HCT116 (cell line): ENCODE measurements at regions not wholly inside any gene's neighbourhood (a gene's known extent, or its start where the extent isn't known, plus 50 kb on each side); places are given as distances from the start of the nearest gene placed in this dataset.

ENCODE experiments used
- ATAC-seq: fragments of 200-7000 bp; cut with Tn5 transposase; 2 replicates; pipeline ENCODE4 v1.9.1; 2020; ENCODE audit warnings: mild to moderate bottlenecking, moderate library complexity
- BruUV-seq: library from RNA; stranded (reverse); fragments of 400-500 nt; replicated peaks from 2 replicates; lab custom pipeline; 2021; lab: Mats Ljungman, UMichigan
- CTCF ChIA-PET: fragments of 300-600 bp; sonication (Branson Sonifier 250); formaldehyde crosslinking; loops from one replicate; lab custom pipeline; 2021; ENCODE audit warnings: antibody characterized with exemption; lab: Charles Lee
- POLR2A ChIA-PET: fragments of 300-600, 350-600 bp; sonication (Branson Sonifier 250); formaldehyde crosslinking; loops from one replicate; lab custom pipeline; 2021; ENCODE audit warnings: antibody characterized with exemption; lab: Charles Lee
- RAD21 ChIA-PET, 2 experiments: fragments of 300-600 bp; sonication (Branson Sonifier 250); formaldehyde crosslinking; loops; one replicate each; lab custom pipeline; 2023; ENCODE audit warnings: low total read pairs in 2 of 2; ENCODE audit not compliant: uncharacterized antibody in 2 of 2, unreplicated experiment in 2 of 2, low non-redundant PET in 1 of 2; lab: Charles Lee
- DNase-seq: peaks from one replicate; pipeline ENCODE4 v3.0.0-alpha.2; 2010; ENCODE audit warnings: low read depth, low spot score
- H2AFZ ChIP-seq: fragments of 200-600 bp; shearing (Covaris generic), sonication (generic); 2 replicates; pipeline ENCODE4 v1.6.1; 2017; ENCODE audit warnings: low read depth, mixed run types, mixed read lengths, antibody characterized with exemption, low read length; ENCODE audit not compliant: poor library complexity, severe bottlenecking
- H3K27ac ChIP-seq: 2 replicates; pipeline ENCODE4 v1.5.1; 2012; ENCODE audit warnings: low read depth, low read length
- H3K27me3 ChIP-seq: fragments of 200-600 bp; sonication (generic); 2 replicates; pipeline ENCODE4 v1.6.1; 2016; ENCODE audit warnings: mixed run types, low read length, mixed read lengths; ENCODE audit not compliant: insufficient read depth
- H3K36me3 ChIP-seq, 2 experiments: fragments of 200-500 bp in 1 of 2; fragments of 200-600 bp in 1 of 2; sonication (Bioruptor generic) in 1 of 2; sonication (generic) in 1 of 2; 2 replicates each; pipeline versions ENCODE4 v1.5.1 to v1.6.1; 2014 to 2016; ENCODE audit warnings: low read length in 2 of 2, inconsistent platforms in 1 of 2, mixed read lengths in 1 of 2, mixed run types in 1 of 2; ENCODE audit not compliant: insufficient read depth in 2 of 2, control insufficient read depth in 1 of 2
- H3K4me1 ChIP-seq, 2 experiments: fragments of 200-600 bp in 1 of 2; sonication (generic) in 1 of 2; 2 replicates each; pipeline versions ENCODE4 v1.5.1 to v1.6.1; 2012 to 2017; ENCODE audit warnings: low read length in 2 of 2, inconsistent platforms in 1 of 2, mild to moderate bottlenecking in 1 of 2, mixed read lengths in 1 of 2, mixed run types in 1 of 2, moderate library complexity in 1 of 2; ENCODE audit not compliant: insufficient read depth in 2 of 2, control insufficient read depth in 1 of 2
- H3K4me2 ChIP-seq: fragments of 200-600 bp; sonication (generic); 2 replicates; pipeline ENCODE4 v1.6.1; 2017; ENCODE audit warnings: mixed run types, low read length, mixed read lengths
- H3K4me3 ChIP-seq, 2 experiments: fragments of 200-600 bp in 1 of 2; sonication (generic) in 1 of 2; replicated peaks in 1 of 2; 2 replicates each; pipeline ENCODE4 v1.5.1; 2011 to 2016; ENCODE audit warnings: low read length in 2 of 2, control low read depth in 1 of 2, low read depth in 1 of 2, mild to moderate bottlenecking in 1 of 2, mixed read lengths in 1 of 2, mixed run types in 1 of 2
- H3K79me2 ChIP-seq: fragments of 200-600 bp; sonication (generic); 2 replicates; pipeline ENCODE4 v1.6.1; 2017; ENCODE audit warnings: mild to moderate bottlenecking, mixed run types, low read length, moderate library complexity, mixed read lengths; ENCODE audit not compliant: insufficient read depth
- H3K9ac ChIP-seq: fragments of 200-600 bp; sonication (generic); 2 replicates; pipeline ENCODE4 v1.6.1; 2016; ENCODE audit warnings: low read length, mixed read lengths
- H3K9me2 ChIP-seq: fragments of 200-600 bp; sonication (generic), shearing (Covaris generic); 2 replicates; pipeline ENCODE4 v1.6.1; 2017; ENCODE audit warnings: mixed run types, mild to moderate bottlenecking, moderate library complexity; ENCODE audit not compliant: insufficient read depth
- H3K9me3 ChIP-seq, 2 experiments: fragments of 200-500 bp in 1 of 2; fragments of 200-600 bp in 1 of 2; sonication (Bioruptor generic) in 1 of 2; sonication (generic) in 1 of 2; 2 replicates each; pipeline ENCODE4 v1.6.1; 2014 to 2017; ENCODE audit warnings: low read length in 2 of 2, mixed read lengths in 2 of 2, inconsistent platforms in 1 of 2, low read depth in 1 of 2, mild to moderate bottlenecking in 1 of 2, mixed run types in 1 of 2, moderate library complexity in 1 of 2; ENCODE audit not compliant: control insufficient read depth in 1 of 2, insufficient read depth in 1 of 2
- H4K20me1 ChIP-seq: fragments of 200-600 bp; sonication (generic), shearing (Covaris generic); 2 replicates; pipeline ENCODE4 v1.6.1; 2017; ENCODE audit warnings: mixed run types, mild to moderate bottlenecking, moderate library complexity; ENCODE audit not compliant: insufficient read depth
- ATF3 ChIP-seq: IDR thresholded peaks from 2 replicates; pipeline ENCODE4 v1.6.1; 2012
- EGR1 ChIP-seq: IDR thresholded peaks from 2 replicates; pipeline ENCODE4 v1.6.1; 2012; ENCODE audit warnings: low read depth
- ELF1 ChIP-seq: IDR thresholded peaks from 2 replicates; pipeline ENCODE4 v1.6.1; 2012; ENCODE audit warnings: low read depth, borderline replicate concordance
- JUND ChIP-seq: IDR thresholded peaks from 2 replicates; pipeline ENCODE4 v1.6.1; 2012
- MAX ChIP-seq: IDR thresholded peaks from 2 replicates; pipeline ENCODE4 v1.6.1; 2012
- POLR2A ChIP-seq: IDR thresholded peaks from 2 replicates; pipeline ENCODE4 v1.7.0; 2011; ENCODE audit warnings: borderline replicate concordance; ENCODE audit not compliant: insufficient read depth, insufficient read length; ENCODE audit errors: extremely low read depth
- REST ChIP-seq: IDR thresholded peaks from 2 replicates; pipeline ENCODE4 v1.6.1; 2012; ENCODE audit warnings: low read depth
- TCF7L2 ChIP-seq: IDR thresholded peaks from 2 replicates; pipeline ENCODE4 v1.7.0; 2011; ENCODE audit warnings: borderline replicate concordance, inconsistent platforms; ENCODE audit not compliant: insufficient read depth, insufficient read length; ENCODE audit errors: extremely low read depth
- YY1 ChIP-seq: IDR thresholded peaks from 2 replicates; pipeline ENCODE4 v1.6.1; 2011; ENCODE audit warnings: low read length, low read depth, moderate library complexity, mild to moderate bottlenecking; ENCODE audit not compliant: insufficient replicate concordance; ENCODE audit errors: extremely low read depth
- ZBTB33 ChIP-seq: IDR thresholded peaks from 2 replicates; pipeline ENCODE4 v1.6.1; 2011; ENCODE audit warnings: mild to moderate bottlenecking, low read length, moderate library complexity; ENCODE audit not compliant: insufficient replicate concordance; ENCODE audit errors: extremely low read depth
- ZNF274 ChIP-seq: fragments of 200-500 bp; sonication (Bioruptor generic); IDR thresholded peaks from 2 replicates; pipeline ENCODE4 v1.6.1; 2014; ENCODE audit warnings: mild to moderate bottlenecking, low read depth, low read length, inconsistent platforms
- intact Hi-C: fragments of 100-400 bp; cut with micrococcal nuclease; formaldehyde crosslinking; loops from 2 replicates; pipeline ENCODE4 v1.10.0; 2022

GRCh38 chr4:19241895-19242294 is 1009.8 kb upstream of the SLIT2 start (continued):
- TF ChIP-seq MAX = no peak
- TF ChIP-seq TCF7L2 = no peak
- no peak for TF ChIP-seq JUND
- no peak for TF ChIP-seq EGR1
- TF ChIP-seq YY1 = no peak
- TF ChIP-seq POLR2A = no peak
- no peak for TF ChIP-seq ZNF274
- TF ChIP-seq REST = no peak
- TF ChIP-seq ELF1 = no peak
- TF ChIP-seq, all 23 proteins: peak for 0

GRCh38 chr4:19239565-19239964 is 1012.1 kb upstream of the SLIT2 start:
- H3K4me3 ChIP-seq = no peak overlapping the region
- CTCF ChIA-PET = no interaction called here
- no peaks in the 10 kb centered on the region for H3K36me3 ChIP-seq
- POLR2A ChIA-PET = no interaction called here
- DNase-seq = no peak
- H3K79me2 ChIP-seq = no peaks in the 10 kb centered on the region
- H2AFZ ChIP-seq = no peak overlapping the region
- no peak overlapping the region for H3K4me2 ChIP-seq
- no peaks in the 10 kb centered on the region for H4K20me1 ChIP-seq
- H3K4me1 ChIP-seq = no peaks in the 10 kb centered on the region
- ATAC-seq = no peak
- no peaks in the 10 kb centered on the region for H3K9me3 ChIP-seq
- H3K9ac ChIP-seq = no peak overlapping the region
- intact Hi-C loops = no loop called here
- RAD21 ChIA-PET = no interaction called here
- no peaks in the 10 kb centered on the region for H3K27me3 ChIP-seq
- no TSS peak for BruUV-seq
- no peak overlapping the region for H3K27ac ChIP-seq
- no peak for TF ChIP-seq MAX
- no peak for TF ChIP-seq JUND
- TF ChIP-seq ATF3 = no peak
- TF ChIP-seq ZBTB33 = no peak
- no peaks in the 10 kb centered on the region for H3K9me2 ChIP-seq
